Uterus (tissue), 3 donors: ENCODE measurements at regions not wholly inside any gene's neighbourhood (a gene's known extent, or its start where the extent isn't known, plus 50 kb on each side); places are given as distances from the start of the nearest gene placed in this dataset.

Source experiments
- DNase-seq, 2 donors: peaks; one replicate each; pipeline ENCODE4 v3.0.0-alpha.2; 2019 to 2020
- H3K27ac ChIP-seq, 2 donors: fragments of 200-600 bp; sonication (generic); 1 replicate in 1 of 2; 2 replicates in 1 of 2; pipeline ENCODE4 v1.5.1; 2016 to 2018
- H3K27me3 ChIP-seq, 2 donors: fragments of 200-600 bp; sonication (generic); one replicate each; pipeline ENCODE4 v1.5.1; 2018 to 2019; ENCODE audit warnings: control low read depth in 1 of 2
- H3K36me3 ChIP-seq, 2 donors: fragments of 200-600 bp; sonication (generic); one replicate each; pipeline ENCODE4 v1.5.1; 2019; ENCODE audit warnings: control low read depth in 1 of 2
- H3K4me1 ChIP-seq, 2 donors: fragments of 200-600 bp; sonication (generic); one replicate each; pipeline ENCODE4 v1.5.1; 2018 to 2019; ENCODE audit warnings: control low read depth in 1 of 2
- H3K4me3 ChIP-seq, 2 donors: fragments of 200-600 bp; sonication (generic); 1 replicate in 1 of 2; 2 replicates in 1 of 2; pipeline ENCODE4 v1.5.1; 2018 to 2019; ENCODE audit warnings: mild to moderate bottlenecking in 1 of 2
- H3K9me3 ChIP-seq, 2 donors: fragments of 200-600 bp; sonication (generic); one replicate each; pipeline ENCODE4 v1.5.1; 2019; ENCODE audit warnings: control low read depth in 1 of 2
- CTCF ChIP-seq, 4 experiments: fragments of 200-600 bp in 2 of 4; fragments of 450-650 bp in 2 of 4; sonication (generic) in 2 of 4; IDR thresholded peaks; one replicate each; pipeline ENCODE4 v1.5.1; 2016 to 2019; ENCODE audit warnings: antibody characterized with exemption in 4 of 4, mild to moderate bottlenecking in 2 of 4, moderate library complexity in 1 of 4
- POLR2A ChIP-seq, 2 donors: fragments of 450-650 bp; IDR thresholded peaks; one replicate each; pipeline ENCODE4 v1.6.1; 2016; ENCODE audit warnings: antibody characterized with exemption in 2 of 2, mild to moderate bottlenecking in 1 of 2, moderate library complexity in 1 of 2
- intact Hi-C: fragments of 100-400 bp; cut with DNase I; formaldehyde crosslinking; loops from one replicate; pipeline ENCODE4 v1.15.1; 2023; ENCODE audit warnings: low total_unique reads
- donor health status: DM: yes; HTN: yes; CAD: no.

- intact Hi-C loops = no loop called here
- DNase-seq = no peak
- no peaks in the 10 kb centered on the region for H3K9me3 ChIP-seq
- no peak overlapping the region for H3K27ac ChIP-seq
- H3K36me3 ChIP-seq = no peaks in the 10 kb centered on the region
- H3K4me1 ChIP-seq = no peaks in the 10 kb centered on the region
- TF ChIP-seq CTCF (IDR thresholded peaks at IDR 0.05) (no peak), POLR2A (IDR thresholded peaks at IDR 0.05) (no peak)
- no peak overlapping the region for H3K4me3 ChIP-seq
- H3K27me3 ChIP-seq = no peaks in the 10 kb centered on the region
Measured at GRCh38 chr2:239580199-239580527, 179.3 kb upstream of the HDAC4 start.

GRCh38 chr2:239579524-239580198 lies 178.8 kb upstream of the HDAC4 start:
- no peaks in the 10 kb centered on the region for H3K36me3 ChIP-seq
- no peak overlapping the region for H3K27ac ChIP-seq
- intact Hi-C loops = no loop called here
- peaks cover 0 to under 1% of the 10 kb centered on the region in 2 donors for H3K4me1 ChIP-seq
- H3K4me3 ChIP-seq = no peak overlapping the region
- no peaks in the 10 kb centered on the region for H3K9me3 ChIP-seq
- TF ChIP-seq CTCF (IDR thresholded peaks at IDR 0.05) (no peak), POLR2A (IDR thresholded peaks at IDR 0.05) (no peak)
- H3K27me3 ChIP-seq = no peaks in the 10 kb centered on the region
- no peak for DNase-seq

GRCh38 chr2:239579081-239579480 lies 178.3 kb upstream of the HDAC4 start:
- no peak for TF ChIP-seq CTCF (IDR thresholded peaks at IDR 0.05)
- no peak for TF ChIP-seq POLR2A (IDR thresholded peaks at IDR 0.05)
- no peak for DNase-seq
- Histone ChIP-seq H3K27me3 (no peaks in the 10 kb centered on the region), H3K4me3 (no peak overlapping the region), H3K4me1 (peaks cover 0 to 2% of the 10 kb centered on the region in 2 donors), H3K9me3 (no peaks in the 10 kb centered on the region), H3K27ac (no peak overlapping the region), H3K36me3 (no peaks in the 10 kb centered on the region)
- intact Hi-C loops = no loop called here

GRCh38 chr2:239578381-239578780 lies 177.6 kb upstream of the HDAC4 start:
- intact Hi-C loops = no loop called here

GRCh38 chr2:239577935-239578334 lies 177.1 kb upstream of the HDAC4 start:
- no peak overlapping the region for H3K4me3 ChIP-seq
- DNase-seq = no peak
- TF ChIP-seq CTCF (IDR thresholded peaks at IDR 0.05) (no peak), POLR2A (IDR thresholded peaks at IDR 0.05) (no peak)

More at GRCh38 chr2:239578381-239578780, 177.6 kb upstream of the HDAC4 start:
- no peak for DNase-seq
- Histone ChIP-seq H3K36me3 (no peaks in the 10 kb centered on the region), H3K27me3 (no peaks in the 10 kb centered on the region), H3K9me3 (no peaks in the 10 kb centered on the region), H3K4me1 (peaks cover 0 to 2% of the 10 kb centered on the region in 2 donors), H3K27ac (no peak overlapping the region), H3K4me3 (no peak overlapping the region)
- TF ChIP-seq CTCF (IDR thresholded peaks at IDR 0.05) = no peak

More at GRCh38 chr2:239577935-239578334, 177.1 kb upstream of the HDAC4 start:
- intact Hi-C loops = no loop called here
- Histone ChIP-seq H3K27ac (no peak overlapping the region), H3K9me3 (no peaks in the 10 kb centered on the region), H3K36me3 (no peaks in the 10 kb centered on the region), H3K27me3 (no peaks in the 10 kb centered on the region), H3K4me1 (peaks cover 0 to 2% of the 10 kb centered on the region in 2 donors)
